Lower leg skin (tissue), 4 donors: ENCODE measurements at regions not wholly inside any gene's neighbourhood (a gene's known extent, or its start where the extent isn't known, plus 50 kb on each side); places are given as distances from the start of the nearest gene placed in this dataset.

Experiments
- DNase-seq, 2 donors: peaks; one replicate each; pipeline ENCODE4 v3.0.0-alpha.2; 2019; ENCODE audit warnings: low spot score in 2 of 2
- H3K4me3 ChIP-seq: fragments of 200-600 bp; sonication (generic); 2 replicates; pipeline ENCODE4 v1.5.1; 2017; ENCODE audit warnings: mild to moderate bottlenecking, low read depth; ENCODE audit not compliant: poor library complexity, severe bottlenecking
- CTCF ChIP-seq, 3 donors: fragments of 450-650 bp; IDR thresholded peaks; one replicate each; pipeline ENCODE4 v1.5.1; 2016; ENCODE audit warnings: antibody characterized with exemption in 3 of 3, mild to moderate bottlenecking in 3 of 3, moderate library complexity in 2 of 3
- POLR2A ChIP-seq, 2 donors: fragments of 450-650 bp; IDR thresholded peaks; one replicate each; pipeline ENCODE4 v1.6.1; 2016 to 2017; ENCODE audit warnings: antibody characterized with exemption in 2 of 2, mild to moderate bottlenecking in 1 of 2, moderate library complexity in 1 of 2
- WGBS, 2 donors: methylation state at CpG; one replicate each; pipeline ENCODE4 v1.1.5; 2018; 5-methylcytosine and 5-hydroxymethylcytosine counted together
- intact Hi-C: fragments of 100-400 bp; cut with DNase I; formaldehyde crosslinking; loops from one replicate; pipeline ENCODE4 v1.15.0; 2023; ENCODE audit warnings: low total_unique reads

GRCh38 chr5:87807783-87808182, 395.1 kb upstream of the CCNH start:
- no peak for TF ChIP-seq CTCF (IDR thresholded peaks at IDR 0.05)
- no peak for TF ChIP-seq POLR2A (IDR thresholded peaks at IDR 0.05)
- intact Hi-C loops: no loop called here
- H3K4me3 ChIP-seq: no peak overlapping the region
- DNase-seq: no peak

- no peak for TF ChIP-seq POLR2A (IDR thresholded peaks at IDR 0.05)
- no peak for TF ChIP-seq CTCF (IDR thresholded peaks at IDR 0.05)
- intact Hi-C loops: no loop called here
- no peak overlapping the region for H3K4me3 ChIP-seq
- DNase-seq: no peak
These were observed 390.6 kb upstream of the CCNH start for GRCh38 chr5:87803352-87803751.

GRCh38 chr5:87791869-87792268, 379.1 kb upstream of the CCNH start:
- intact Hi-C loops: no loop called here
- H3K4me3 ChIP-seq: no peak overlapping the region
- DNase-seq: no peak
- TF ChIP-seq CTCF (IDR thresholded peaks at IDR 0.05) (no peak), POLR2A (IDR thresholded peaks at IDR 0.05) (no peak)
- WGBS, 2 donors: 38 to 40% methylated on average over 4 of the region's 4 CpGs

- WGBS, 2 donors: 77 to 81% methylated on average over 2 of the region's 2 CpGs
- H3K4me3 ChIP-seq: no peak overlapping the region
- DNase-seq: no peak
- no peak for TF ChIP-seq CTCF (IDR thresholded peaks at IDR 0.05)
- TF ChIP-seq POLR2A (IDR thresholded peaks at IDR 0.05): no peak
- intact Hi-C loops: no loop called here
These were observed 375.7 kb upstream of the CCNH start for GRCh38 chr5:87788416-87788815.

- intact Hi-C loops: no loop called here
- no peak for TF ChIP-seq CTCF (IDR thresholded peaks at IDR 0.05)
- TF ChIP-seq POLR2A (IDR thresholded peaks at IDR 0.05): no peak
- no peak overlapping the region for H3K4me3 ChIP-seq
- DNase-seq: no peak
- WGBS, 2 donors: 59 to 66% methylated on average over 2 of the region's 2 CpGs
These were observed 375.0 kb upstream of the CCNH start for GRCh38 chr5:87787625-87788256.

GRCh38 chr5:87787086-87787485, 374.4 kb upstream of the CCNH start:
- intact Hi-C loops: no loop called here
- WGBS, 2 donors: 67 to 73% methylated on average over 4 of the region's 4 CpGs
- TF ChIP-seq POLR2A (IDR thresholded peaks at IDR 0.05) (no peak), CTCF (IDR thresholded peaks at IDR 0.05) (no peak)
- DNase-seq: no peak
- no peak overlapping the region for H3K4me3 ChIP-seq
